Stomach (tissue), 4 donors: ENCODE measurements at regions not wholly inside any gene's neighbourhood (a gene's known extent, or its start where the extent isn't known, plus 50 kb on each side); places are given as distances from the start of the nearest gene placed in this dataset.

Experiments used
- CTCF ChIP-seq, 7 experiments: fragments of 450-650 bp in 4 of 7; fragments of 200-600 bp in 3 of 7; sonication (generic) in 3 of 7; IDR thresholded peaks; one replicate each; pipeline ENCODE4 v1.5.1; 2016 to 2019; ENCODE audit warnings: antibody characterized with exemption in 7 of 7, control low read depth in 2 of 7, mild to moderate bottlenecking in 1 of 7
- EP300 ChIP-seq: sonication (generic); formaldehyde crosslinking; IDR thresholded peaks from one replicate; pipeline ENCODE4 v1.6.1; 2017; ENCODE audit warnings: antibody characterized with exemption
- POLR2A ChIP-seq, 4 donors: fragments of 450-650 bp; IDR thresholded peaks; one replicate each; pipeline ENCODE4 v1.6.1; 2016; ENCODE audit warnings: antibody characterized with exemption in 4 of 4, control low read depth in 2 of 4, mild to moderate bottlenecking in 1 of 4, moderate library complexity in 1 of 4
- POLR2AphosphoS5 ChIP-seq, 3 donors: sonication (generic); formaldehyde crosslinking; IDR thresholded peaks; one replicate each; pipeline ENCODE4 v1.6.1; 2016; ENCODE audit warnings: antibody characterized with exemption in 3 of 3

DNA sequence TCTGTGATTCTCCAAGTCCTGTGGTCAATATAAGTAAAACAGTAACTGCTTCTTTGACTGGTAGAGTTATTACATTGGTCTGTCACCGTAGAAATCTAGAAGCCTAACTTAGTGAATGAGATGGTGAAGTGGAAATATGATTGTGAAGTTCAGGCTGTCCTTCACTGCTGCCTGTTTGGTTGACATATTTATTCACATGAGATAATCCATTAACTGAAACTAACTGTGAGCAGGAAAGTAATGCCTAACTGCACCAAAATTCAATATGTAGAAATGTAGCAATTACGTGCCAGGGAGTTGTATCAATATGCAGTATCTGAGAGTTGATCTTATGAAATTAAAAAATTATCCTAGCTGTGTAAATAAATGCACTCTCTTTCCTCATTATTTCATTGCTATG lies 147.7 kb upstream of the APCDD1 start:
- TF ChIP-seq CTCF (IDR thresholded peaks at IDR 0.05) (no peak), POLR2AphosphoS5 (IDR thresholded peaks at IDR 0.05) (no peak), POLR2A (IDR thresholded peaks at IDR 0.05) (no peak), EP300 (no peak)
